Bone marrow (tissue), 2 donors: ENCODE measurements at regions not wholly inside any gene's neighbourhood (a gene's known extent, or its start where the extent isn't known, plus 50 kb on each side); places are given as distances from the start of the nearest gene placed in this dataset.
"Not testable (repeated sequence)": the region's sequence is repeated elsewhere in the genome, so short reads cannot be mapped to it uniquely, and the experiment has no call there.

ENCODE experiments used
- DNase-seq, 2 donors: peaks; one replicate each; lab custom pipeline; 2025; lab: John Stamatoyannopoulos, UW

GRCh38 chr3:163468531-163469335, 1609.6 kb downstream of the SI start:
- no peak for DNase-seq

DNA sequence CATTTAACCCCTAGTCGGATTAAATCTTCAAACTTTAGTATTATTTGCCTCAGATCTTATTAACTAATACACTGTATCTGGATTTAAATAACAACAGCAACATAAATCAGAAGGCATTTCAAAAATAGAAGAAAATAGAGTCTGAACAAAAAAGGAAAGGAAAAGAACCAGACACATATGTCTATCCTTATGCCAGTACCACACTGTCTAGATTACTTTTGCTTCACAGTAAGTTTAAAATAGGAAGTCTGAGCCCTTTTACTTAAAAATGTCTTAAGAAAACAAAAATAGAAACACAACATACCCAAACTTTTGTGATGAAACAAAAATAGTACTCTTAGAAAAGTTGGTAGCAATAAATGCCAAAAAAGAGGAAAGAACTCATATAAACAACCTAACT, 1615.8 kb downstream of the SI start:
- no peak for DNase-seq

DNA sequence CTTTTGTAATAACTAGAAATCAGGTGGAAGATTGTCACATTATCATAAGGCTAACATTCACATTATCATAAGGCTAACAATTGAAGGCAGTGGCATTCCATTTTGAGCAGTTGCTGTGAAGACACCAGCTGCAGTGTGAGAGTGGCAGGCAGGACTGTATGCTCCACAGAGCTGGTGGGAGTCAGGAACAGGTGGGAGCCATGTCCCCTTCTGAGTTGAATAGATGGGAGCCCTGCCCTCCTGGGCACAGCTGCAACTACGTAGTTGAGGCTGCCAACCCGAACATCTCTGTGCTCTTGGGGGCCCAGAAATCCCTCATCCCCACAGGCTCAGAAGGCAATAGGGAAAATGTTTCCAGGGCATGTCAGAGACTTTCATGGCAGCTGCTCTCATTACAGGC, 1627.6 kb downstream of the SI start:
- no peak for DNase-seq

DNA sequence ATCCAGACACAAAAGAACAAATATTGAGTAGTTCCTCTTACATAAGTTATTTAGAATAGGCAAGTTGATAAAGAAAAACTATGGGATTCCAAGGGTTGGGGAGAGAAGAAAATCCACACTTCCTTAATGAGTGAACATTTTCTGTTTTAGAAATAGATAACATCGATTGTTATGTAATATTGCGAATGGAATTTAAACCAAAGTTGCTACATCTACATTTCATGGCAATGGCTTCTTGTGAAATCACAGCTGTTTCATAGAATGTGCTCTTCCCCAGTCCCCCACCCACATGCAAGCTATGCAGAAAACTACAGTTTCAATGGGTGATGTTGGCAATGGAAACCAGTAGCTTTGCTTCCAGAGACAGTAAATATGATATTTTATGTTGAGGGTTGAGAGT, 1639.5 kb downstream of the SI start:
- no peak for DNase-seq

- DNase-seq, result no peak
Measured at GRCh38 chr3:163422671-163423070, 1655.6 kb downstream of the SI start.

GRCh38 chr3:163391407-163392181, 1686.7 kb downstream of the SI start:
- no peak for DNase-seq

DNA sequence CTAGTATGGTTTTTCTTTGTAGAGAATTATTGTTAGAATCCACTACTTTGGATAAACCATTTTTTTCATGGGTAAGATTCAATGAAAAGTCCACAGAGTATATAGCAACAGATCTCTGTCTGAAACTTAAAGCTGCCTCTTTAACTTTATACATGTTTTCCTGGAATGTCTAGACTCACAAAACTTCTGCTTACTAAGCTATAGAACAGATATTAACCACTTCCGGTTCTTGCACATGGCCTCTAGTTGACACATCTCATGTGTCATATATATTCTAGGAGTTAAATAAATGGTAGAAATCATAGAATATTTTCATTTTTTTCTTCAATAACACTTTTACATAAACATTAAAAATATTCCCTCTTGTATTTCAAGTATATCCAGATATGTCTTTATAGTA, 1693.9 kb downstream of the SI start:
- DNase-seq, result no peak

GRCh38 chr3:163382183-163382582, 1696.1 kb downstream of the SI start:
- no peak for DNase-seq

DNA sequence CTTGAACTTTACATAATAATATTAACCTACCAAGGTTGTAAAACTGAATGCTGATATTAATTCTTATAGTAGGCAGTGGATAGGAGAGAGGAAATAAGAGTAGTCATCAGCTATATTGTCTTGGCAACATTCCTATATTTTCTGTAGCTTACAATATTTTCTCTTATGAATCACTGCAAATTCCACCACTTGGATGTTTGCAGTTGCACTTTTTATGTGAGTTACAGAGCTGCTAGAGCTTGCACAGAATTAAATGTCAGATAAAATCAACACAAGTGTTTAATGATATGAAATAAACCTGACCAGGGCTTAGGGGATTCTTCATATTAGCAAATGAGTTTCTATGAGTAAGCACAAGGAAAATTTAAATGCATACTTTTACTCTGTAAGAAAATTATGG, 1710.1 kb downstream of the SI start:
- no peak for DNase-seq

DNA sequence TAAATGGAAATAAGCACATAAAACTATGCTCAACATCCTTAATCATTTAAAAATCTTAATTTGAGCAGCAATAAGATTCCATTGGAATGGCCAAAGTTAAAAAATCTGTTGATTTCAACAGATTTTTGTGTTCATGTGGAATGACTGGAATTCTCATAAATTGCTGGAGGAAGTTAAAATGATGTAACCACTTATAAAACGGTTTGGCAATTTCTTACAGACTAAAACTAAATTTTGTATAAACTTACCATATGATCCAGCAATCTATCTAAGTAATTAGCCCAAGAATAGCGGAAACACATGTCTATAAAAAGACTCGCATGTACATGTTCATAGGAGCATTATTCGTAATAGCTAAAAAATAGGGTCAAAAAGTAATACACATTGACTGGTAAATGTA, 1713.6 kb downstream of the SI start:
- no peak for DNase-seq

- no peak for DNase-seq
Measured at GRCh38 chr3:163362151-163362550, 1716.1 kb downstream of the SI start.

GRCh38 chr3:163361357-163361878, 1716.9 kb downstream of the SI start:
- DNase-seq, result not testable (repeated sequence)

GRCh38 chr3:163347944-163348343, 1730.4 kb downstream of the SI start:
- no peak for DNase-seq

- no peak for DNase-seq
Measured at GRCh38 chr3:163335429-163335828, 1742.9 kb downstream of the SI start.

- no peak for DNase-seq
Measured at GRCh38 chr3:163328680-163329079, 1749.6 kb downstream of the SI start.

DNA sequence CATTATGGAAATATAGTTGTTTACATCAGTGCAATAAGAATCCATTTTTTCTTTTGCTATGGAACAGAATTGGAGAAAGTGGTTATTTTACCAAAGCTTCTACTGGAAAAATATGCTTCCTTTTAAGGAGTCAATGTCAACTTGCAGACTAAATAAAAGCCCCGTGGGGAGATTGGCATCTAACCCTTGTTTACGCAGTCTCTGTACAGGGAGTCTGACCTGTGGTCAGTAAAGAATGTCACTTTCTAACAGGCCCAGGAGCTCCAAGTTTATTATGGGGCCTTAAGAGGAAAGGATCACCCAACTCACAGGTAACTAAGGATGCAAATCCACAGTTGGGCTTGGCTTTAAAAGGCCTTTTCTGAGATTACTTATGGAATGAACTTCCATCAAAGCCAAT, 1751.2 kb downstream of the SI start:
- DNase-seq, result no peak

DNA sequence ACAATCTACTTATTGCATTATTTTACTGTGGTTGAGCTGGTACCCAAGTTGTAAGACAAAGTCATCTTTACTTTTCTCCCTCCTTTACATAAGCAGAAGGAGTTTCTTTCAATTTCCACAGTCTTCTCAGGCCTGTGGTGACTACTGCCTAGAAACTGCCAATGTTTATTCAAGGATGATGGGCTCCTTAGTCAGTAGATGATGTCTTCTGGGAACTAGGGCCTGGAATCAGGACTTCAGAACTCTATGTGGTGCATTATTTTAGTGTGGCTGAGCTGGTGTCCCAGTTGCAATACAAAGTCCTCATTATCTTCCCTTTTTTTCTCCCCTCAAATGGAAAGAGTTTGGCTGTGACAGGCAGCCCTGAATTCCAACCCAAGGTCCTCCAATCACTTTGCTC, 1762.5 kb downstream of the SI start:
- DNase-seq, result no peak

DNA sequence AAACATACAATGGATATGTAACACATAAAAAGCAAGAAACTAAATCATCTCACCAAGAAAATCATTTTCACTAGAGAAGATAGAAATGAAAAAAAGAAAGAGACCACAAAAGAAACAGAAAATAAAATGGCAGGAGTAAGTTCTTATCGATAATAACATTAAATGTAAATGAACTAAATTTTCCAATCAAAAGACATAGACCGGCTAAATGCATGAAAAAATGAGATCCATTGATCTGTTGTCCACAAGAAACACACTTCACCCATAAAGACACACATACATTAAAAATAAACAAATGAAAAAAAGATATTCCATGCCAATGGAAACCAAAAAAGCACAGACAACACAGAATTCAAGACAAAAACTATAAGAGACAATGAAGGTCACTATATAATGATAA, 1771.9 kb downstream of the SI start:
- DNase-seq, result no peak

DNA sequence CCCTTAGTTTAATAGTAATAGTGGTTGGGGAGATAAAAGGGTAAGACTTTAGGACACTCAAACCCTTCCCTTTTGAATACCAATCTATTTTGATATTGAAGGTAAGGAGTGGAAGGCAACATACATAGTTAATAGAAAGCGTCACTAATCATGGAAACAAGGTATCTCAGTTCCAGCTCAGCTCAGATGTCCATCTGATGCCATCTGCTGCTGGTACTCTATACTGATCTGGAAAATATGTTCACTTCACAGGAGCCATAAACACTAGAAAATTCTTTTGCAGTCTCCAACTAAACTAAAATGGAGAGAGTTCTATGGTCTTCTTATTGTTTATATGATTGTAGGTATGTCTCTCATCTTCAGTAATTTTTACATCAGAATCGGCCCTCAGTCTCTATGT, 1777.1 kb downstream of the OTOL1 start:
- no peak for DNase-seq

GRCh38 chr3:163266731-163267130, 1770.1 kb downstream of the OTOL1 start:
- no peak for DNase-seq

GRCh38 chr3:163261618-163262017, 1765.0 kb downstream of the OTOL1 start:
- DNase-seq, result no peak

- no peak for DNase-seq
Measured at GRCh38 chr3:163261056-163261455, 1764.4 kb downstream of the OTOL1 start.

GRCh38 chr3:163218336-163218735, 1721.7 kb downstream of the OTOL1 start:
- no peak for DNase-seq
